ENCODE measurements at regions not wholly inside any gene's neighbourhood (a gene's known extent, or its start where the extent isn't known, plus 50 kb on each side); places are given as distances from the start of the nearest gene placed in this dataset.

- no peak overlapping the region for H2AFZ ChIP-seq (ENCODE audit: low read depth, low read length)
- no peaks in the 10 kb centered on the region for H3K4me1 ChIP-seq (ENCODE audit: low read length)
- no peaks in the 10 kb centered on the region for H3K27me3 ChIP-seq (ENCODE audit: low read depth, low read length)
- no peak overlapping the region for H3K4me3 ChIP-seq (ENCODE audit: low read length)
- H3K36me3 ChIP-seq (replicated peaks; ENCODE audit: low read depth, low read length), result no peaks in the 10 kb centered on the region
- H3K4me2 ChIP-seq (ENCODE audit: low read length), result no peak overlapping the region
- no peak for TF ChIP-seq CTCF (IDR thresholded peaks at IDR 0.05; ENCODE audit: low read depth, low read length)
- TF ChIP-seq EZH2phosphoT487 (IDR thresholded peaks at IDR 0.05; ENCODE audit: low read depth), result no peak
- H4K20me1 ChIP-seq (ENCODE audit: insufficient read depth, low read length), result no peaks in the 10 kb centered on the region
- H3K27ac ChIP-seq (ENCODE audit: low read length), result no peak overlapping the region
- H3K79me2 ChIP-seq (ENCODE audit: low read length), result no peaks in the 10 kb centered on the region
- no peak overlapping the region for H3K9ac ChIP-seq (ENCODE audit: low read length)
- no peaks in the 10 kb centered on the region for H3K9me3 ChIP-seq (ENCODE audit: insufficient read depth, low read length)
These were observed 468.1 kb upstream of the DPP6 start for GRCh38 chr7:153584132-153584531.

GRCh38 chr7:153588586-153588985 lies 463.6 kb upstream of the DPP6 start:
- H3K27me3 ChIP-seq (ENCODE audit: low read depth, low read length), result no peaks in the 10 kb centered on the region
- H3K9ac ChIP-seq (ENCODE audit: low read length), result no peak overlapping the region
- H3K27ac ChIP-seq (ENCODE audit: low read length), result no peak overlapping the region
- no peaks in the 10 kb centered on the region for H3K4me1 ChIP-seq (ENCODE audit: low read length)
- H3K36me3 ChIP-seq (replicated peaks; ENCODE audit: low read depth, low read length), result no peaks in the 10 kb centered on the region
- H3K9me3 ChIP-seq (ENCODE audit: insufficient read depth, low read length), result no peaks in the 10 kb centered on the region
- H4K20me1 ChIP-seq (ENCODE audit: insufficient read depth, low read length), result no peaks in the 10 kb centered on the region
- no peak for TF ChIP-seq EZH2phosphoT487 (IDR thresholded peaks at IDR 0.05; ENCODE audit: low read depth)
- no peak for TF ChIP-seq CTCF (IDR thresholded peaks at IDR 0.05; ENCODE audit: low read depth, low read length)
- H3K79me2 ChIP-seq (ENCODE audit: low read length), result no peaks in the 10 kb centered on the region
- no peak overlapping the region for H2AFZ ChIP-seq (ENCODE audit: low read depth, low read length)
- no peak overlapping the region for H3K4me2 ChIP-seq (ENCODE audit: low read length)
- H3K4me3 ChIP-seq (ENCODE audit: low read length), result no peak overlapping the region

GRCh38 chr7:153590136-153590535 lies 462.1 kb upstream of the DPP6 start:
- Histone ChIP-seq H3K27me3 (ENCODE audit: low read depth, low read length) (no peaks in the 10 kb centered on the region), H3K36me3 (replicated peaks; ENCODE audit: low read depth, low read length) (no peaks in the 10 kb centered on the region), H3K4me2 (ENCODE audit: low read length) (no peak overlapping the region), H4K20me1 (ENCODE audit: insufficient read depth, low read length) (no peaks in the 10 kb centered on the region), H3K9me3 (ENCODE audit: insufficient read depth, low read length) (no peaks in the 10 kb centered on the region), H3K79me2 (ENCODE audit: low read length) (no peaks in the 10 kb centered on the region), H3K4me3 (ENCODE audit: low read length) (no peak overlapping the region), H2AFZ (ENCODE audit: low read depth, low read length) (no peak overlapping the region), H3K9ac (ENCODE audit: low read length) (no peak overlapping the region), H3K4me1 (ENCODE audit: low read length) (no peaks in the 10 kb centered on the region), H3K27ac (ENCODE audit: low read length) (no peak overlapping the region)
- no peak for TF ChIP-seq CTCF (IDR thresholded peaks at IDR 0.05; ENCODE audit: low read depth, low read length)
- no peak for TF ChIP-seq EZH2phosphoT487 (IDR thresholded peaks at IDR 0.05; ENCODE audit: low read depth)

GRCh38 chr7:153590571-153590970 lies 461.6 kb upstream of the DPP6 start:
- Histone ChIP-seq H3K36me3 (replicated peaks; ENCODE audit: low read depth, low read length) (no peaks in the 10 kb centered on the region), H3K9me3 (ENCODE audit: insufficient read depth, low read length) (no peaks in the 10 kb centered on the region), H3K4me2 (ENCODE audit: low read length) (no peak overlapping the region), H3K4me1 (ENCODE audit: low read length) (no peaks in the 10 kb centered on the region), H3K4me3 (ENCODE audit: low read length) (no peak overlapping the region), H3K9ac (ENCODE audit: low read length) (no peak overlapping the region), H3K79me2 (ENCODE audit: low read length) (no peaks in the 10 kb centered on the region), H4K20me1 (ENCODE audit: insufficient read depth, low read length) (no peaks in the 10 kb centered on the region), H3K27ac (ENCODE audit: low read length) (no peak overlapping the region), H2AFZ (ENCODE audit: low read depth, low read length) (no peak overlapping the region), H3K27me3 (ENCODE audit: low read depth, low read length) (no peaks in the 10 kb centered on the region)
- TF ChIP-seq CTCF (IDR thresholded peaks at IDR 0.05; ENCODE audit: low read depth, low read length) (no peak), EZH2phosphoT487 (IDR thresholded peaks at IDR 0.05; ENCODE audit: low read depth) (no peak)
